Islet of Langerhans (tissue), 1 donor: ENCODE measurements at regions not wholly inside any gene's neighbourhood (a gene's known extent, or its start where the extent isn't known, plus 50 kb on each side); places are given as distances from the start of the nearest gene placed in this dataset.
"Not testable (repeated sequence)": the region's sequence is repeated elsewhere in the genome, so short reads cannot be mapped to it uniquely, and the experiment has no call there.

Source experiments
- FAIRE-seq: peaks from one replicate; lab custom pipeline; 2011; peaks lifted over from hg19 to GRCh38; lab: Jason Lieb, UNC

GRCh38 chr3:157920822-157921700 is 185.2 kb downstream of the SHOX2 start:
- no peak for FAIRE-seq

- FAIRE-seq, result no peak
Observed at GRCh38 chr3:157919319-157919887, 186.8 kb downstream of the SHOX2 start.

DNA sequence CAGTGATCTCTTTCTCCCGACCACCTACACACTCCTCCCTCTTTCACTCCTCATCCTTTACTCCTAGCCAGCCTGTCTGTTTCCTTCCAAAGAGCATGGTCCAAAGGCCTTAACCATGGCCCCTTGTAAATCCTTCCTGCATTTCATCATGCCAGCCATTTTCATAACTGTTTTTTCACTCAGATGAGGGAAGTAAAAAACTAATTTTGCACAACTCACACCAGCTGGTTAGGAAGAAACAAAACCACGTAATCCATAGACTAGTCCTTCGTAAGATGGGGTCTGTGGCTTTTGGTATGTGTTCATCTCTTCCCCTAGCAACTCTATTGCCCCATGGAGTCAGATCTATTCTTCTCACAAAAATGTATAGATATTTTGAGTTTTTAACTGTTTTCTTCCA is 187.8 kb downstream of the SHOX2 start:
- FAIRE-seq, result no peak

- FAIRE-seq, result no peak
Observed at GRCh38 chr3:157916672-157917071, 189.5 kb downstream of the SHOX2 start.

DNA sequence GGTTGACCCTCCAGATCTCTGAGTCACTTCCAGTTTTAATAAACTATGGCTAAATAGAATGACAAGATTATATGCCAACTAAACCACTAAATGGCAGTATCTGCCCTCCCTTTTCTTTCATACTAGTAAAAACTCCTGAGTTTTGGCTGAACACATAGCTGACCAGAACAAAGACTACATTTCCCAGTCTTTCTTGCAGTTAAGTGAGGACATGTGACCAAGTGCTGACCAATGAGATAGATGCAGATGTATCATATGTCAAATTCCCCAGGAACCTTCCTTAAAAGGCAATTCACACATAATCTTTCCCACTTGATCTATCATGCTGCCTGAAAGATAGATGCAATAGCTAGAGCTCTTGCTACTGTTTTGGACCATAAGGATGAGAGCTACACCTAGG is 191.3 kb downstream of the SHOX2 start:
- FAIRE-seq, result no peak

- no peak for FAIRE-seq
Observed at GRCh38 chr3:157913741-157914150, 192.5 kb downstream of the SHOX2 start.

- FAIRE-seq, result no peak
Observed at GRCh38 chr3:157912514-157913451, 193.4 kb downstream of the SHOX2 start.

DNA sequence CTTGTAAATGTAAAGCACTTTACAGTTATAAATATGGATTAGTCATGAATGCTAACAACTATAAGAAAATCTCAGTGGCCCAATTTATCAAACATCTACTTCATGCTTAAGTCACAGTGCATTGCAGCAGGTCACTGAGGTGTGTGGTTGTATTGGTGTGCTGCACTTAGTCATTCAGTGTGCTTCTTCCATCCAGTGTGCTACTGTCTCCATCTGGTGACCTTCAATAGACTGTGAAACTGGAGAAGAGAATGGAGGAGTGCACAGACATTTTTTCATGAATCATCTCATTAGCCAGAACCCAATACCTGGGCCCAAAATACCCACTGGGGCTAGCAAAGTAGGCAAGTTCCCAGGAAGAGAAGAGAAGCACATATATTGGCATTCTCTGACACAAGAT is 199.6 kb downstream of the SHOX2 start:
- FAIRE-seq, result no peak

GRCh38 chr3:157905885-157906284 is 200.3 kb downstream of the SHOX2 start:
- no peak for FAIRE-seq

GRCh38 chr3:157902680-157903079 is 203.5 kb downstream of the SHOX2 start:
- not testable (repeated sequence) for FAIRE-seq

DNA sequence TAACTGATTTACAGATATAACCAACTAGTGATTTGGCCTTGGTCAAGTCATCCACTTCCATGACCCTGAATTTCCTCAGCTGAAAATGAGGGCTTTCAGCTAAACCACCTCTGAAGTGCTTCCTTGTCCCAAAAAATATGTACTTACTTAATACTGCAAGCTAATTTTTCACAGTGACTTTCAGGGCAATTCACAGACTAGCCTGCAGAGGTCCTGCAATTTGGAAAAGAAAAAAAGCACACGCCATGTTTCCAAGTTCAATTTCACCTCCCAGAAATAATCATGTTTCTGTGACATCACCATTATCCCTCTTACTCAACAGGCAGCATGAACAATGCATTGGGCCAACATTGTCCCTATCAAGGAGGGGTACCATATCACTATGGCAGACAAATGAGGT is 218.2 kb downstream of the SHOX2 start:
- FAIRE-seq, result no peak

- no peak for FAIRE-seq
Observed at GRCh38 chr3:157876556-157876955, 229.7 kb downstream of the SHOX2 start.

GRCh38 chr3:157872902-157873301 is 233.3 kb downstream of the SHOX2 start:
- FAIRE-seq, result no peak

DNA sequence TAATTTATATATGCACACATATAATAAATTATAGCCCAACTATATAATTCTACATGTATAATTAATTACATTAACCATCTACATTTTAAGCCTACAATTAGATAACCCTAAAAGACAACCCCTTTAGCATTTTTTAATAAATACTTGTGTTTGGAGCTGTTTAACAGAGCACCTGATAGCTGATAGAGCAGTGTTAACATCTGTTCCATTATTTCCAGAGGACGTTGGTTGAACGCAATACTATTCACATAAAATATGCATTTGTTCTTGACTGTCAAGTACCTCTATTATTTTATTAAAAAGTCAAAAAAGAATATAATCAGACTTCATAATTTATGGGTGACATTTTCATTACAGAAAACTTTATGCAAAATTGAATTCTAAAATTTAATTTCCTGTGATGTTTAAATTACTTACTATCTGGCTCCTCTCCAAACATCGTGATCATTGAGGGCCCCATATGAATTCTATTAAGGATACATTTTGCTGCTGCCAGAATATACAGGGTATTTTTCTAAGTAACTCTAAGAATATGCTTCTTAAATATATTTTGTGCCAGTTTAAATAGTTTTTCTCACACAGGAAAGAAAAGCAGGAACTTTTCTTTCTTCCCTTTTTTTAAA is 234.3 kb downstream of the SHOX2 start:
- no peak for FAIRE-seq

GRCh38 chr3:157871248-157871647 is 235.0 kb downstream of the SHOX2 start:
- FAIRE-seq, result no peak

GRCh38 chr3:157868946-157869345 is 237.3 kb downstream of the SHOX2 start:
- FAIRE-seq, result no peak

- FAIRE-seq, result no peak
Observed at GRCh38 chr3:157868196-157868595, 238.0 kb downstream of the SHOX2 start.

DNA sequence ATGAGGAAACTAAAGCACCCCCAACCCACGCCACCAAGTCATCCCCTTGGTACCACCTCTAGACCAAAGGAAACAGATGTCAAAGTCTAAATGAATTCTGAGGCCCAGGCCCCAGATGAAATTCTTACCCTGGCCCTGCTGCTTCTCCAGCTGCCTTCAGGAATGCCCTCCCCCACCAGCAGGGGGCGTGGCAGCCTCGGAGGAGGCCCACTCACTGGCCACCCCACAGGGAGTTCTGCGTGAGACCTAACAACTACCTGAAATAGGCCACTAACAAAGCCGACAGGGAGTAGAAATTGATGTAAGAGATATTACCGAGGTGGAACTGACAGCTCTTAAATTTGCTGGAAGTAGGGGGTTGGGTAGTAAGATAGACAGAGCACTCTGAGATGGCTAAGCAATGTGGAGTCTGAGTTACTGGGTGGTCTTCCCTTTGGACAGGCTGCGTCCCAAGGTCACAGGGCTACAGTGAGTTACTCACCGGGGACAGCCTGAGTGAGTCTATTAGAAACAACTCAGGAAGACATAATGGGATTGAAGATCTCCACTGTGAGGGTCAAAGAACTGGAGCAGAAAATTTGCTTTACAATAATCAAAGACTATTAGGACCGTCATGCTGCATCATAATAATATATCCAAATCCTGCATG is 240.7 kb downstream of the SHOX2 start:
- FAIRE-seq, result no peak

DNA sequence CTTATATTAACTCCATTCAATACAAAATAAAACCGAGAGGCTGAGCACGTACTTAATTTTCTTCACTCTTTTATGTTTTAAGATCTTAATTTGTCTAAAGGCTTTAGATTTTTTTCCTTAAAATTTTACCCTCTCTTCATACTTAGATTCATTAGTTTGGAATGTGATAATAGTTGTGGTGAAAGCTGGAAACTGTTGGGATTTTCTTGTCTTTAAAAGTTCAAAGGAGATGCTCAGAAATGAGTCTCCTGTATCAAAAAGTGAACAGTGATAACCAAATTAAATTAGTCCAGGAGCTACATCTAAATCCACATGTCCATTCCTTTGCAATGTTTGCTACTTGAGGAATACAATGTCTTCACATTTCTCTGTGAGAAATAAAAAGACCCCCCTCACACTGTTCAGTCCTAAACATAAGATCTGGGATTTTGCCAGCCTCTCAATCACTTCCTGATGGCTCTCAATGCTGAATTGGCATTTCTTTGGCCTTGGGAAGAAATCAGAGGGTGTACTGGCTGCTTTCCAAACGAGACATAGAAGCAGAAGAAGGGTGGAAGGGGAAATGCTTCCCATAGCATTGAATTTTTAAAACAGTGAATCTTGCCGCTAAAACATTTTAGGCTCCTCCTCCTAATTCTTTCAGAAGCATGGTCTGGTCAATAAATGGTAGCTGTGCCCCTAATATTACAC is 245.0 kb downstream of the SHOX2 start:
- no peak for FAIRE-seq

GRCh38 chr3:157859541-157859940 is 246.7 kb downstream of the SHOX2 start:
- FAIRE-seq, result no peak

DNA sequence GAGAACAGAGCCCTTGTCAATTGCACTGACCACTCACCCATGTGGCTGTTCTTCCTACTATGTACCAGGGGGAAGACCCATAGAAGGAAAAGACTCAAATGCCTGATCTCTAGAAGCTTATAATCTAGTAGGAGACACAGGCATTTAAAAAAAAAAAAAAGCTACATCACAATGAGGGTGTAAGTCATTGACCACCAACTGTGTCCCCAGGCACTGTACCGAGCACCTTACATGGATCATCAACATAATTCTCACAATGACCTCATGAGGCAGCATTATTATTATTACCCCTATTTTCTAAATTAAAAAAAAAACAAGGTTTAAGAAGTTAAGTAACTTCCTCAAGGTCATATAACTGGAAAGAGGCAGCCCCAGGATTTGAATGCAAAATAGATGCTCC is 247.4 kb downstream of the SHOX2 start:
- FAIRE-seq, result no peak
